ENCODE measurements at regions not wholly inside any gene's neighbourhood (a gene's known extent, or its start where the extent isn't known, plus 50 kb on each side); places are given as distances from the start of the nearest gene placed in this dataset.

DNA sequence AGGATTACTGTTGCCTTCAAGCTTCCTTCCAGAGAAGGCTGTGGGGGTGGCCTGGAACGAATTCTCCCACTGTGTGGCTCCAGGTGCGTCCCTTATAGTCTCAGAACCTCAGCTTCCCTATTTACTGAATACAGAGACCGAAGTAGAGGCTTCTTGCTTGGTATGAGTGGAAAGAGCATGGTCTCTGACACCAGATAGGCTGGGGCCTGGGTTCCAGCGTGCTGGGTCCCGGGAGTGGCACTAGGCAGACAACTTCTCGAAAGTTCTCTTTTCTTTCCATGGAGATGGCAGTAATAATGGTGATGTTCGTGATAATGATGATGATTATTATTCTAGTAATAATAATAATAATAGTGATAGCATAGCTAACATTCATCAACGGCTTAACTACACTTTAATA, 161.7 kb downstream of the PTPRU start:
- Histone ChIP-seq H3K4me3 (ENCODE audit: low read length) (no peak overlapping the region), H2AFZ (ENCODE audit: low read depth, low read length) (no peak overlapping the region), H3K36me3 (ENCODE audit: insufficient read depth, low read length) (no peaks in the 10 kb centered on the region), H3K9ac (ENCODE audit: low read length) (no peak overlapping the region), H3K4me2 (ENCODE audit: low read length) (no peak overlapping the region), H3K27ac (ENCODE audit: low read length) (no peak overlapping the region), H3K9me2 (ENCODE audit: insufficient read depth, low read length) (no peaks in the 10 kb centered on the region), H3K27me3 (ENCODE audit: insufficient read depth, low read depth, low read length) (no peaks in the 10 kb centered on the region), H3K79me2 (replicated peaks; ENCODE audit: insufficient read depth, low read length) (no peaks in the 10 kb centered on the region), H3K9me3 (ENCODE audit: low read length) (no peaks in the 10 kb centered on the region), H4K20me1 (ENCODE audit: insufficient read depth) (no peaks in the 10 kb centered on the region), H3F3A (ENCODE audit: insufficient read depth, low read length, poor library complexity, severe bottlenecking) (no peaks in the 10 kb centered on the region)
- TF ChIP-seq EP300 (conservative IDR thresholded peaks at IDR 0.05; ENCODE audit: poor library complexity, severe bottlenecking) (no peak), RAD21 (conservative IDR thresholded peaks at IDR 0.05) (no peak), POLR2AphosphoS5 (IDR thresholded peaks at IDR 0.05) (no peak), TAF1 (IDR thresholded peaks at IDR 0.05; ENCODE audit: low read depth) (no peak), MXI1 (conservative IDR thresholded peaks at IDR 0.05; ENCODE audit: poor library complexity, severe bottlenecking) (no peak), SMC3 (conservative IDR thresholded peaks at IDR 0.05; ENCODE audit: poor library complexity) (no peak), EZH2 (IDR thresholded peaks at IDR 0.05; ENCODE audit: borderline replicate concordance, insufficient read depth, low read length, poor library complexity, severe bottlenecking) (no peak)
- TF ChIP-seq, protein P1, sequence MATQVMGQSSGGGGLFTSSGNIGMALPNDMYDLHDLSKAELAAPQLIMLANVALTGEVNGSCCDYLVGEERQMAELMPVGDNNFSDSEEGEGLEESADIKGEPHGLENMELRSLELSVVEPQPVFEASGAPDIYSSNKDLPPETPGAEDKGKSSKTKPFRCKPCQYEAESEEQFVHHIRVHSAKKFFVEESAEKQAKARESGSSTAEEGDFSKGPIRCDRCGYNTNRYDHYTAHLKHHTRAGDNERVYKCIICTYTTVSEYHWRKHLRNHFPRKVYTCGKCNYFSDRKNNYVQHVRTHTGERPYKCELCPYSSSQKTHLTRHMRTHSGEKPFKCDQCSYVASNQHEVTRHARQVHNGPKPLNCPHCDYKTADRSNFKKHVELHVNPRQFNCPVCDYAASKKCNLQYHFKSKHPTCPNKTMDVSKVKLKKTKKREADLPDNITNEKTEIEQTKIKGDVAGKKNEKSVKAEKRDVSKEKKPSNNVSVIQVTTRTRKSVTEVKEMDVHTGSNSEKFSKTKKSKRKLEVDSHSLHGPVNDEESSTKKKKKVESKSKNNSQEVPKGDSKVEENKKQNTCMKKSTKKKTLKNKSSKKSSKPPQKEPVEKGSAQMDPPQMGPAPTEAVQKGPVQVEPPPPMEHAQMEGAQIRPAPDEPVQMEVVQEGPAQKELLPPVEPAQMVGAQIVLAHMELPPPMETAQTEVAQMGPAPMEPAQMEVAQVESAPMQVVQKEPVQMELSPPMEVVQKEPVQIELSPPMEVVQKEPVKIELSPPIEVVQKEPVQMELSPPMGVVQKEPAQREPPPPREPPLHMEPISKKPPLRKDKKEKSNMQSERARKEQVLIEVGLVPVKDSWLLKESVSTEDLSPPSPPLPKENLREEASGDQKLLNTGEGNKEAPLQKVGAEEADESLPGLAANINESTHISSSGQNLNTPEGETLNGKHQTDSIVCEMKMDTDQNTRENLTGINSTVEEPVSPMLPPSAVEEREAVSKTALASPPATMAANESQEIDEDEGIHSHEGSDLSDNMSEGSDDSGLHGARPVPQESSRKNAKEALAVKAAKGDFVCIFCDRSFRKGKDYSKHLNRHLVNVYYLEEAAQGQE (IDR thresholded peaks at IDR 0.05; ENCODE audit: borderline replicate concordance): no peak
- TF ChIP-seq, protein P2, sequence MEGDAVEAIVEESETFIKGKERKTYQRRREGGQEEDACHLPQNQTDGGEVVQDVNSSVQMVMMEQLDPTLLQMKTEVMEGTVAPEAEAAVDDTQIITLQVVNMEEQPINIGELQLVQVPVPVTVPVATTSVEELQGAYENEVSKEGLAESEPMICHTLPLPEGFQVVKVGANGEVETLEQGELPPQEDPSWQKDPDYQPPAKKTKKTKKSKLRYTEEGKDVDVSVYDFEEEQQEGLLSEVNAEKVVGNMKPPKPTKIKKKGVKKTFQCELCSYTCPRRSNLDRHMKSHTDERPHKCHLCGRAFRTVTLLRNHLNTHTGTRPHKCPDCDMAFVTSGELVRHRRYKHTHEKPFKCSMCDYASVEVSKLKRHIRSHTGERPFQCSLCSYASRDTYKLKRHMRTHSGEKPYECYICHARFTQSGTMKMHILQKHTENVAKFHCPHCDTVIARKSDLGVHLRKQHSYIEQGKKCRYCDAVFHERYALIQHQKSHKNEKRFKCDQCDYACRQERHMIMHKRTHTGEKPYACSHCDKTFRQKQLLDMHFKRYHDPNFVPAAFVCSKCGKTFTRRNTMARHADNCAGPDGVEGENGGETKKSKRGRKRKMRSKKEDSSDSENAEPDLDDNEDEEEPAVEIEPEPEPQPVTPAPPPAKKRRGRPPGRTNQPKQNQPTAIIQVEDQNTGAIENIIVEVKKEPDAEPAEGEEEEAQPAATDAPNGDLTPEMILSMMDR (IDR thresholded peaks at IDR 0.05; ENCODE audit: poor library complexity, severe bottlenecking): no peak

DNA sequence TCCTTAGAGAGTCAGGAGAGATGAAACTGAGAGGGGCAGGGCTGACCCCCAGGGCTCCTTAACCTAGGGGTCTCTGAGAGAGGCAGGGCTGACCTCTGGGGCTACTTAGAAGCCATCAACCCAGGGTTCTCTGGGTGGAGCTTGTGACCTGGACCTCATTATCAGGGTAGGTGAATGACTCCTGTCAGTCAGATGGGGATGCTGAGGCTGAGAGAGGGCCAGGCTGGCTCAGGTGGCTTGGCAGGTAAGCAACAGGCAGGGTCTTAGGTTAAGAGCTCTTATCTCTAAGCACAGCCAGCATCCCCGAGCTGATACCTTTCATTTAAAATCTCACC, 160.9 kb downstream of the PTPRU start:
- Histone ChIP-seq H3F3A (ENCODE audit: insufficient read depth, low read length, poor library complexity, severe bottlenecking) (no peaks in the 10 kb centered on the region), H3K27ac (ENCODE audit: low read length) (no peak overlapping the region), H3K79me2 (replicated peaks; ENCODE audit: insufficient read depth, low read length) (no peaks in the 10 kb centered on the region), H3K9me2 (ENCODE audit: insufficient read depth, low read length) (no peaks in the 10 kb centered on the region), H3K27me3 (ENCODE audit: insufficient read depth, low read depth, low read length) (no peaks in the 10 kb centered on the region), H3K4me3 (ENCODE audit: low read length) (no peak overlapping the region), H3K9me3 (ENCODE audit: low read length) (no peaks in the 10 kb centered on the region), H3K9ac (ENCODE audit: low read length) (no peak overlapping the region), H4K20me1 (ENCODE audit: insufficient read depth) (no peaks in the 10 kb centered on the region), H3K4me2 (ENCODE audit: low read length) (no peak overlapping the region), H3K36me3 (ENCODE audit: insufficient read depth, low read length) (no peaks in the 10 kb centered on the region), H2AFZ (ENCODE audit: low read depth, low read length) (no peak overlapping the region)
- TF ChIP-seq POLR2AphosphoS5 (IDR thresholded peaks at IDR 0.05) (no peak), RAD21 (conservative IDR thresholded peaks at IDR 0.05) (no peak), SMC3 (conservative IDR thresholded peaks at IDR 0.05; ENCODE audit: poor library complexity) (no peak), EZH2 (IDR thresholded peaks at IDR 0.05; ENCODE audit: borderline replicate concordance, insufficient read depth, low read length, poor library complexity, severe bottlenecking) (no peak), MXI1 (conservative IDR thresholded peaks at IDR 0.05; ENCODE audit: poor library complexity, severe bottlenecking) (no peak), TAF1 (IDR thresholded peaks at IDR 0.05; ENCODE audit: low read depth) (no peak), EP300 (conservative IDR thresholded peaks at IDR 0.05; ENCODE audit: poor library complexity, severe bottlenecking) (no peak)
- TF ChIP-seq, protein P2 (IDR thresholded peaks at IDR 0.05; ENCODE audit: poor library complexity, severe bottlenecking): no peak
- TF ChIP-seq, protein P1 (IDR thresholded peaks at IDR 0.05; ENCODE audit: borderline replicate concordance): no peak

All from neural cell (in vitro differentiated cells).